CD14-positive monocyte (primary cell): ENCODE measurements at regions not wholly inside any gene's neighbourhood (a gene's known extent, or its start where the extent isn't known, plus 50 kb on each side); places are given as distances from the start of the nearest gene placed in this dataset.
A peak's percentile ranks its signal among the peaks of the same experiment; 100 is the strongest.

Experiments used
- DNase-seq, 3 donors: peaks; one replicate each; pipeline ENCODE4 v3.0.0-alpha.2; 2011 to 2022
- H2AFZ ChIP-seq: 2 replicates; pipeline ENCODE4 v1.6.0; 2012; ENCODE audit warnings: mild to moderate bottlenecking, low read depth, low read length, inconsistent platforms; ENCODE audit not compliant: insufficient read depth, poor library complexity, severe bottlenecking
- H3K27ac ChIP-seq, 2 donors: 1 replicate in 1 of 2; 2 replicates in 1 of 2; pipeline ENCODE4 v1.5.1; 2012 to 2013; ENCODE audit warnings: low read length in 2 of 2, control low read depth in 1 of 2, inconsistent platforms in 1 of 2, low read depth in 1 of 2, mild to moderate bottlenecking in 1 of 2
- H3K27me3 ChIP-seq, 2 donors: one replicate each; pipeline versions ENCODE4 v1.6.0 to v1.6.1; 2011 to 2013; ENCODE audit warnings: low read length in 2 of 2; ENCODE audit not compliant: control insufficient read depth in 2 of 2, insufficient read depth in 2 of 2
- H3K36me3 ChIP-seq, 2 donors: replicated peaks in 1 of 2; 1 replicate in 1 of 2; 2 replicates in 1 of 2; pipeline versions ENCODE4 v1.5.1 to v1.6.1; 2012 to 2013; ENCODE audit warnings: low read length in 2 of 2, control low read depth in 1 of 2, inconsistent platforms in 1 of 2, mild to moderate bottlenecking in 1 of 2; ENCODE audit not compliant: insufficient read depth in 2 of 2, control insufficient read depth in 1 of 2
- H3K4me1 ChIP-seq, 2 donors: 1 replicate in 1 of 2; 2 replicates in 1 of 2; pipeline versions ENCODE4 v1.5.1 to v1.6.1; 2012 to 2013; ENCODE audit warnings: low read length in 2 of 2, control low read depth in 1 of 2, inconsistent platforms in 1 of 2, mild to moderate bottlenecking in 1 of 2, moderate library complexity in 1 of 2; ENCODE audit not compliant: insufficient read depth in 2 of 2, control insufficient read depth in 1 of 2
- H3K4me2 ChIP-seq: replicated peaks from 2 replicates; pipeline ENCODE3; 2012; ENCODE audit warnings: low read length, moderate library complexity, mild to moderate bottlenecking; ENCODE audit not compliant: poor library complexity, severe bottlenecking; ENCODE audit errors: extremely low read depth
- H3K4me3 ChIP-seq, 3 experiments: fragments of 200-600 bp in 1 of 3; sonication (generic) in 1 of 3; replicated peaks in 1 of 3; 1 replicate in 2 of 3; 2 replicates in 1 of 3; pipeline ENCODE4 v1.5.1; 2011 to 2013; ENCODE audit warnings: low read length in 3 of 3, mild to moderate bottlenecking in 3 of 3, control low read depth in 2 of 3, low read depth in 2 of 3, inconsistent platforms in 1 of 3, moderate library complexity in 1 of 3
- H3K79me2 ChIP-seq: 2 replicates; pipeline ENCODE4 v1.6.0; 2012; ENCODE audit warnings: mild to moderate bottlenecking, control low read depth, inconsistent platforms, low read length, moderate library complexity; ENCODE audit not compliant: insufficient read depth
- H3K9ac ChIP-seq: 2 replicates; pipeline ENCODE4 v1.6.0; 2017; ENCODE audit warnings: low read length, mild to moderate bottlenecking; ENCODE audit not compliant: insufficient read depth, poor library complexity, severe bottlenecking
- H3K9me3 ChIP-seq, 2 donors: replicated peaks in 1 of 2; 1 replicate in 1 of 2; 2 replicates in 1 of 2; pipeline versions ENCODE4 v1.5.1 to v1.6.1; 2012 to 2013; ENCODE audit warnings: low read length in 2 of 2, control low read depth in 1 of 2; ENCODE audit not compliant: control insufficient read depth in 1 of 2, insufficient read depth in 1 of 2
- H4K20me1 ChIP-seq: 2 replicates; pipeline ENCODE4 v1.6.0; 2012; ENCODE audit warnings: mild to moderate bottlenecking, low read length, control low read depth, moderate library complexity; ENCODE audit not compliant: insufficient read depth
- H3K27ac Mint-ChIP-seq, 7 donors: one replicate each; pipeline ENCODE4 v1.8.0; 2020; ENCODE audit warnings: mild to moderate bottlenecking in 7 of 7, mixed read lengths in 7 of 7, moderate library complexity in 6 of 7, inconsistent platforms in 2 of 7
- H3K27me3 Mint-ChIP-seq, 3 donors: one replicate each; pipeline ENCODE4 v1.8.0; 2021 to 2022; ENCODE audit warnings: low read depth in 3 of 3, mild to moderate bottlenecking in 3 of 3, mixed read lengths in 3 of 3, moderate library complexity in 3 of 3, inconsistent platforms in 1 of 3
- H3K36me3 Mint-ChIP-seq, 2 donors: one replicate each; pipeline ENCODE4 v1.8.0; 2020; ENCODE audit warnings: mixed read lengths in 2 of 2, inconsistent platforms in 1 of 2, mild to moderate bottlenecking in 1 of 2
- H3K4me1 Mint-ChIP-seq: one replicate; pipeline ENCODE4 v1.8.0; 2020; ENCODE audit warnings: mild to moderate bottlenecking, mixed read lengths
- H3K4me3 Mint-ChIP-seq, 2 donors: one replicate each; pipeline ENCODE4 v1.8.0; 2020; ENCODE audit warnings: mild to moderate bottlenecking in 2 of 2, mixed read lengths in 2 of 2, moderate library complexity in 1 of 2
- H3K9me3 Mint-ChIP-seq, 7 donors: one replicate each; pipeline ENCODE4 v1.8.0; 2020 to 2022; ENCODE audit warnings: mixed read lengths in 7 of 7, mild to moderate bottlenecking in 6 of 7, moderate library complexity in 6 of 7, inconsistent platforms in 2 of 7
- WGBS: methylation state at CpG from one replicate; pipeline ENCODE4 v1.1.5; 2013; ENCODE audit warnings: missing lambda C conversion rate; ENCODE audit not compliant: insufficient coverage; 5-methylcytosine and 5-hydroxymethylcytosine counted together
- intact Hi-C, 2 donors: fragments of 100-400 bp; cut with micrococcal nuclease; formaldehyde crosslinking; loops; one replicate each; pipeline versions ENCODE4 v1.15.0 to v1.15.1; 2023
- TF ChIP-seq, protein P1 (sequence below): fragments of 200-600 bp; IDR thresholded peaks from one replicate; pipeline ENCODE4 v1.8.0; 2022; ENCODE audit warnings: antibody characterized with exemption, mild to moderate bottlenecking

GRCh38 chr9:79946712-79947111, 374.9 kb downstream of the TLE4 start:
- Histone ChIP-seq H3K79me2 (no peaks in the 10 kb centered on the region), H3K9ac (no peak overlapping the region), H2AFZ (no peak overlapping the region), H3K36me3 (no peaks in the 10 kb centered on the region), H3K4me3 (no peak overlapping the region), H3K4me1 (no peaks in the 10 kb centered on the region), H4K20me1 (no peaks in the 10 kb centered on the region), H3K27ac (no peak overlapping the region), H3K4me2 (no peak overlapping the region), H3K27me3 (no peaks in the 10 kb centered on the region), H3K9me3 (no peaks in the 10 kb centered on the region)
- no CpG with 5 or more reads among the region's 2 CpGs for WGBS
- H3K4me1 Mint-ChIP-seq = no peaks in the 10 kb centered on the region
- peaks cover 0 to 2% (median 0%) of the 10 kb centered on the region in 7 donors for H3K9me3 Mint-ChIP-seq
- peaks cover 0 to 1% (median 0%) of the 10 kb centered on the region in 3 donors for H3K27me3 Mint-ChIP-seq
- intact Hi-C loops = no loop called here
- H3K27ac Mint-ChIP-seq = peak overlapping the region in 1 of 7 donors; percentile 65
- no peaks in the 10 kb centered on the region for H3K36me3 Mint-ChIP-seq
- H3K4me3 Mint-ChIP-seq = no peak overlapping the region
- TF ChIP-seq, protein P1, sequence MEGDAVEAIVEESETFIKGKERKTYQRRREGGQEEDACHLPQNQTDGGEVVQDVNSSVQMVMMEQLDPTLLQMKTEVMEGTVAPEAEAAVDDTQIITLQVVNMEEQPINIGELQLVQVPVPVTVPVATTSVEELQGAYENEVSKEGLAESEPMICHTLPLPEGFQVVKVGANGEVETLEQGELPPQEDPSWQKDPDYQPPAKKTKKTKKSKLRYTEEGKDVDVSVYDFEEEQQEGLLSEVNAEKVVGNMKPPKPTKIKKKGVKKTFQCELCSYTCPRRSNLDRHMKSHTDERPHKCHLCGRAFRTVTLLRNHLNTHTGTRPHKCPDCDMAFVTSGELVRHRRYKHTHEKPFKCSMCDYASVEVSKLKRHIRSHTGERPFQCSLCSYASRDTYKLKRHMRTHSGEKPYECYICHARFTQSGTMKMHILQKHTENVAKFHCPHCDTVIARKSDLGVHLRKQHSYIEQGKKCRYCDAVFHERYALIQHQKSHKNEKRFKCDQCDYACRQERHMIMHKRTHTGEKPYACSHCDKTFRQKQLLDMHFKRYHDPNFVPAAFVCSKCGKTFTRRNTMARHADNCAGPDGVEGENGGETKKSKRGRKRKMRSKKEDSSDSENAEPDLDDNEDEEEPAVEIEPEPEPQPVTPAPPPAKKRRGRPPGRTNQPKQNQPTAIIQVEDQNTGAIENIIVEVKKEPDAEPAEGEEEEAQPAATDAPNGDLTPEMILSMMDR = no peak
- DNase-seq = no peak

DNA sequence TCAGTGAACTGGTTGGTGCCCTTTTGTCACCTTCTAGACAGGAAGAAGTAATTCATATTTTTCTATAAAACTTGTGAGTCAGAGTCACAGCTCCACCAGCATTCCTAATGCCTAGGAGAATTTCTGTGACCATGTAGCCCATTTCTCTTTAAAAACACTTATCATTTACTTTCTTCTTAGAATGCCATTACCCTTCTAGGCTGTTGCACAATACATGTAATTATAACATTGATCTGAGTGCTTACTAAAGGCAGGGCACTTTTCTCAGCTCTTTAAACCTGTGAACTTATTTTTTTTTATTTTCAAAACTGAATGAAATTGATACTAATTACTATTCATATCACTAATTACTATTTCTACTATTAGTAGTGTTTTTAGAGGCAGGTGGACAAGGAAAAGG, 373.7 kb downstream of the TLE4 start:
- H3K27me3 ChIP-seq = no peaks in the 10 kb centered on the region
- no peaks in the 10 kb centered on the region for H4K20me1 ChIP-seq
- Mint-ChIP-seq H3K4me1 (no peaks in the 10 kb centered on the region), H3K27ac (no peak overlapping the region), H3K36me3 (no peaks in the 10 kb centered on the region), H3K9me3 (peaks cover 0 to 2% (median 0%) of the 10 kb centered on the region in 7 donors), H3K27me3 (peaks cover 0 to 1% (median 0%) of the 10 kb centered on the region in 3 donors), H3K4me3 (no peak overlapping the region)
- DNase-seq = no peak
- no peaks in the 10 kb centered on the region for H3K79me2 ChIP-seq
- no peaks in the 10 kb centered on the region for H3K4me1 ChIP-seq
- no peaks in the 10 kb centered on the region for H3K36me3 ChIP-seq
- intact Hi-C loops = no loop called here
- H3K9ac ChIP-seq = no peak overlapping the region
- H3K27ac ChIP-seq = no peak overlapping the region
- H2AFZ ChIP-seq = no peak overlapping the region
- H3K4me3 ChIP-seq = no peak overlapping the region
- no peaks in the 10 kb centered on the region for H3K9me3 ChIP-seq
- TF ChIP-seq, protein P1 = no peak
- H3K4me2 ChIP-seq = no peak overlapping the region
